PC-9 (cell line): ENCODE measurements at regions not wholly inside any gene's neighbourhood (a gene's known extent, or its start where the extent isn't known, plus 50 kb on each side); places are given as distances from the start of the nearest gene placed in this dataset.

Experiments used
- CTCF ChIP-seq: fragments of 200-600 bp; sonication (generic); conservative IDR thresholded peaks from 2 replicates; pipeline ENCODE4 v1.6.1; 2017; ENCODE audit warnings: mixed run types, antibody characterized with exemption, mild to moderate bottlenecking, moderate library complexity
- EZH2 ChIP-seq: fragments of 200-600 bp; sonication (generic); IDR thresholded peaks from 2 replicates; pipeline ENCODE4 v1.8.0; 2017; ENCODE audit warnings: antibody characterized with exemption, low read depth

- TF ChIP-seq EZH2 (no peak), CTCF (no peak)
Observed at GRCh38 chr18:24727685-24728084, 267.2 kb downstream of the HRH4 start.
